ENCODE measurements at regions not wholly inside any gene's neighbourhood (a gene's known extent, or its start where the extent isn't known, plus 50 kb on each side); places are given as distances from the start of the nearest gene placed in this dataset.

- TF ChIP-seq USF2 (CRISPR knock-in tag; IDR thresholded peaks at IDR 0.05) (no peak), CTCF (IDR thresholded peaks at IDR 0.05) (no peak), JUN (CRISPR knock-in tag; IDR thresholded peaks at IDR 0.05) (no peak), CREM (CRISPR knock-in tag; IDR thresholded peaks at IDR 0.05) (no peak), GRHL2 (CRISPR knock-in tag; IDR thresholded peaks at IDR 0.05; ENCODE audit: insufficient replicate concordance, severe bottlenecking) (no peak), NR2C2 (CRISPR knock-in tag; IDR thresholded peaks at IDR 0.05) (no peak), ATF3 (CRISPR knock-in tag; conservative IDR thresholded peaks at IDR 0.05) (no peak), ELF4 (CRISPR knock-in tag; IDR thresholded peaks at IDR 0.05; ENCODE audit: low read depth) (no peak), EMX1 (CRISPR knock-in tag; IDR thresholded peaks at IDR 0.05) (no peak), KAT7 (CRISPR knock-in tag; IDR thresholded peaks at IDR 0.05; ENCODE audit: borderline replicate concordance) (no peak), E2F1 (CRISPR knock-in tag; IDR thresholded peaks at IDR 0.05) (no peak)
- TF ChIP-seq, protein P1, sequence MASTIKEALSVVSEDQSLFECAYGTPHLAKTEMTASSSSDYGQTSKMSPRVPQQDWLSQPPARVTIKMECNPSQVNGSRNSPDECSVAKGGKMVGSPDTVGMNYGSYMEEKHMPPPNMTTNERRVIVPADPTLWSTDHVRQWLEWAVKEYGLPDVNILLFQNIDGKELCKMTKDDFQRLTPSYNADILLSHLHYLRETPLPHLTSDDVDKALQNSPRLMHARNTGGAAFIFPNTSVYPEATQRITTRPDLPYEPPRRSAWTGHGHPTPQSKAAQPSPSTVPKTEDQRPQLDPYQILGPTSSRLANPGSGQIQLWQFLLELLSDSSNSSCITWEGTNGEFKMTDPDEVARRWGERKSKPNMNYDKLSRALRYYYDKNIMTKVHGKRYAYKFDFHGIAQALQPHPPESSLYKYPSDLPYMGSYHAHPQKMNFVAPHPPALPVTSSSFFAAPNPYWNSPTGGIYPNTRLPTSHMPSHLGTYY (CRISPR knock-in tag; IDR thresholded peaks at IDR 0.05): no peak
- TF ChIP-seq, protein P2, sequence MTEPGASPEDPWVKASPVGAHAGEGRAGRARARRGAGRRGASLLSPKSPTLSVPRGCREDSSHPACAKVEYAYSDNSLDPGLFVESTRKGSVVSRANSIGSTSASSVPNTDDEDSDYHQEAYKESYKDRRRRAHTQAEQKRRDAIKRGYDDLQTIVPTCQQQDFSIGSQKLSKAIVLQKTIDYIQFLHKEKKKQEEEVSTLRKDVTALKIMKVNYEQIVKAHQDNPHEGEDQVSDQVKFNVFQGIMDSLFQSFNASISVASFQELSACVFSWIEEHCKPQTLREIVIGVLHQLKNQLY (CRISPR knock-in tag; IDR thresholded peaks at IDR 0.05): no peak
- TF ChIP-seq, protein P3, sequence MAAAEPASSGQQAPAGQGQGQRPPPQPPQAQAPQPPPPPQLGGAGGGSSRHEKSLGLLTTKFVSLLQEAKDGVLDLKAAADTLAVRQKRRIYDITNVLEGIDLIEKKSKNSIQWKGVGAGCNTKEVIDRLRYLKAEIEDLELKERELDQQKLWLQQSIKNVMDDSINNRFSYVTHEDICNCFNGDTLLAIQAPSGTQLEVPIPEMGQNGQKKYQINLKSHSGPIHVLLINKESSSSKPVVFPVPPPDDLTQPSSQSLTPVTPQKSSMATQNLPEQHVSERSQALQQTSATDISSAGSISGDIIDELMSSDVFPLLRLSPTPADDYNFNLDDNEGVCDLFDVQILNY (CRISPR knock-in tag; IDR thresholded peaks at IDR 0.05): no peak
These were observed 103.3 kb downstream of the ENGASE start for GRCh38 chr17:79177877-79178276.

All from WTC11 (cell line).